HCT116 (cell line): ENCODE measurements at regions not wholly inside any gene's neighbourhood (a gene's known extent, or its start where the extent isn't known, plus 50 kb on each side); places are given as distances from the start of the nearest gene placed in this dataset.

Source experiments
- ATAC-seq: fragments of 200-7000 bp; cut with Tn5 transposase; 2 replicates; pipeline ENCODE4 v1.9.1; 2020; ENCODE audit warnings: mild to moderate bottlenecking, moderate library complexity
- BruUV-seq: library from RNA; stranded (reverse); fragments of 400-500 nt; replicated peaks from 2 replicates; lab custom pipeline; 2021; lab: Mats Ljungman, UMichigan
- CTCF ChIA-PET: fragments of 300-600 bp; sonication (Branson Sonifier 250); formaldehyde crosslinking; loops from one replicate; lab custom pipeline; 2021; ENCODE audit warnings: antibody characterized with exemption; lab: Charles Lee
- POLR2A ChIA-PET: fragments of 300-600, 350-600 bp; sonication (Branson Sonifier 250); formaldehyde crosslinking; loops from one replicate; lab custom pipeline; 2021; ENCODE audit warnings: antibody characterized with exemption; lab: Charles Lee
- RAD21 ChIA-PET, 2 experiments: fragments of 300-600 bp; sonication (Branson Sonifier 250); formaldehyde crosslinking; loops; one replicate each; lab custom pipeline; 2023; ENCODE audit warnings: low total read pairs in 2 of 2; ENCODE audit not compliant: uncharacterized antibody in 2 of 2, unreplicated experiment in 2 of 2, low non-redundant PET in 1 of 2; lab: Charles Lee
- DNase-seq: peaks from one replicate; pipeline ENCODE4 v3.0.0-alpha.2; 2010; ENCODE audit warnings: low read depth, low spot score
- H2AFZ ChIP-seq: fragments of 200-600 bp; shearing (Covaris generic), sonication (generic); 2 replicates; pipeline ENCODE4 v1.6.1; 2017; ENCODE audit warnings: low read depth, mixed run types, mixed read lengths, antibody characterized with exemption, low read length; ENCODE audit not compliant: poor library complexity, severe bottlenecking
- H3K27ac ChIP-seq: 2 replicates; pipeline ENCODE4 v1.5.1; 2012; ENCODE audit warnings: low read depth, low read length
- H3K27me3 ChIP-seq: fragments of 200-600 bp; sonication (generic); 2 replicates; pipeline ENCODE4 v1.6.1; 2016; ENCODE audit warnings: mixed run types, low read length, mixed read lengths; ENCODE audit not compliant: insufficient read depth
- H3K36me3 ChIP-seq, 2 experiments: fragments of 200-500 bp in 1 of 2; fragments of 200-600 bp in 1 of 2; sonication (Bioruptor generic) in 1 of 2; sonication (generic) in 1 of 2; 2 replicates each; pipeline versions ENCODE4 v1.5.1 to v1.6.1; 2014 to 2016; ENCODE audit warnings: low read length in 2 of 2, inconsistent platforms in 1 of 2, mixed read lengths in 1 of 2, mixed run types in 1 of 2; ENCODE audit not compliant: insufficient read depth in 2 of 2, control insufficient read depth in 1 of 2
- H3K4me1 ChIP-seq, 2 experiments: fragments of 200-600 bp in 1 of 2; sonication (generic) in 1 of 2; 2 replicates each; pipeline versions ENCODE4 v1.5.1 to v1.6.1; 2012 to 2017; ENCODE audit warnings: low read length in 2 of 2, inconsistent platforms in 1 of 2, mild to moderate bottlenecking in 1 of 2, mixed read lengths in 1 of 2, mixed run types in 1 of 2, moderate library complexity in 1 of 2; ENCODE audit not compliant: insufficient read depth in 2 of 2, control insufficient read depth in 1 of 2
- H3K4me2 ChIP-seq: fragments of 200-600 bp; sonication (generic); 2 replicates; pipeline ENCODE4 v1.6.1; 2017; ENCODE audit warnings: mixed run types, low read length, mixed read lengths
- H3K4me3 ChIP-seq, 2 experiments: fragments of 200-600 bp in 1 of 2; sonication (generic) in 1 of 2; replicated peaks in 1 of 2; 2 replicates each; pipeline ENCODE4 v1.5.1; 2011 to 2016; ENCODE audit warnings: low read length in 2 of 2, control low read depth in 1 of 2, low read depth in 1 of 2, mild to moderate bottlenecking in 1 of 2, mixed read lengths in 1 of 2, mixed run types in 1 of 2
- H3K79me2 ChIP-seq: fragments of 200-600 bp; sonication (generic); 2 replicates; pipeline ENCODE4 v1.6.1; 2017; ENCODE audit warnings: mild to moderate bottlenecking, mixed run types, low read length, moderate library complexity, mixed read lengths; ENCODE audit not compliant: insufficient read depth
- H3K9ac ChIP-seq: fragments of 200-600 bp; sonication (generic); 2 replicates; pipeline ENCODE4 v1.6.1; 2016; ENCODE audit warnings: low read length, mixed read lengths
- H3K9me2 ChIP-seq: fragments of 200-600 bp; sonication (generic), shearing (Covaris generic); 2 replicates; pipeline ENCODE4 v1.6.1; 2017; ENCODE audit warnings: mixed run types, mild to moderate bottlenecking, moderate library complexity; ENCODE audit not compliant: insufficient read depth
- H3K9me3 ChIP-seq, 2 experiments: fragments of 200-500 bp in 1 of 2; fragments of 200-600 bp in 1 of 2; sonication (Bioruptor generic) in 1 of 2; sonication (generic) in 1 of 2; 2 replicates each; pipeline ENCODE4 v1.6.1; 2014 to 2017; ENCODE audit warnings: low read length in 2 of 2, mixed read lengths in 2 of 2, inconsistent platforms in 1 of 2, low read depth in 1 of 2, mild to moderate bottlenecking in 1 of 2, mixed run types in 1 of 2, moderate library complexity in 1 of 2; ENCODE audit not compliant: control insufficient read depth in 1 of 2, insufficient read depth in 1 of 2
- H4K20me1 ChIP-seq: fragments of 200-600 bp; sonication (generic), shearing (Covaris generic); 2 replicates; pipeline ENCODE4 v1.6.1; 2017; ENCODE audit warnings: mixed run types, mild to moderate bottlenecking, moderate library complexity; ENCODE audit not compliant: insufficient read depth
- ATF3 ChIP-seq: IDR thresholded peaks from 2 replicates; pipeline ENCODE4 v1.6.1; 2012
- CBX3 ChIP-seq: IDR thresholded peaks from 2 replicates; pipeline ENCODE4 v1.6.1; 2012; ENCODE audit warnings: low read depth
- CEBPB ChIP-seq: IDR thresholded peaks from 2 replicates; pipeline ENCODE4 v1.6.1; 2012; ENCODE audit warnings: low read depth
- CTCF ChIP-seq, 3 experiments: fragments of 200-600 bp in 1 of 3; sonication (generic) in 1 of 3; IDR thresholded peaks in 2 of 3; conservative IDR thresholded peaks in 1 of 3; 2 replicates each; pipeline ENCODE4 v1.5.1; 2012 to 2017; ENCODE audit warnings: low read depth in 2 of 3, low read length in 2 of 3, antibody characterized with exemption in 1 of 3, borderline replicate concordance in 1 of 3, control low read depth in 1 of 3, mild to moderate bottlenecking in 1 of 3, mixed read lengths in 1 of 3, mixed run types in 1 of 3, moderate library complexity in 1 of 3; ENCODE audit not compliant: insufficient read depth in 1 of 3
- EZH2phosphoT487 ChIP-seq: fragments of 200-600 bp; IDR thresholded peaks from 2 replicates; pipeline ENCODE4 v1.6.1; 2018; ENCODE audit warnings: antibody characterized with exemption, borderline replicate concordance
- FOSL1 ChIP-seq: IDR thresholded peaks from 2 replicates; pipeline ENCODE4 v1.6.1; 2012; ENCODE audit warnings: low read depth
- JUND ChIP-seq: IDR thresholded peaks from 2 replicates; pipeline ENCODE4 v1.6.1; 2012
- POLR2A ChIP-seq: IDR thresholded peaks from 2 replicates; pipeline ENCODE4 v1.7.0; 2011; ENCODE audit warnings: borderline replicate concordance; ENCODE audit not compliant: insufficient read depth, insufficient read length; ENCODE audit errors: extremely low read depth
- POLR2AphosphoS5 ChIP-seq: IDR thresholded peaks from 2 replicates; pipeline ENCODE4 v1.6.1; 2011; ENCODE audit warnings: mild to moderate bottlenecking, low read depth, low read length, moderate library complexity
- RAD21 ChIP-seq: IDR thresholded peaks from 2 replicates; pipeline ENCODE4 v1.6.1; 2012; ENCODE audit warnings: low read depth, mild to moderate bottlenecking
- REST ChIP-seq: IDR thresholded peaks from 2 replicates; pipeline ENCODE4 v1.6.1; 2012; ENCODE audit warnings: low read depth
- SIN3A ChIP-seq: IDR thresholded peaks from 2 replicates; pipeline ENCODE4 v1.6.1; 2012; ENCODE audit warnings: low read depth
- SP1 ChIP-seq: IDR thresholded peaks from 2 replicates; pipeline ENCODE4 v1.6.1; 2012; ENCODE audit warnings: low read depth
- SRF ChIP-seq: IDR thresholded peaks from 2 replicates; pipeline ENCODE4 v1.6.1; 2012; ENCODE audit warnings: low read depth
- TCF7L2 ChIP-seq: IDR thresholded peaks from 2 replicates; pipeline ENCODE4 v1.7.0; 2011; ENCODE audit warnings: borderline replicate concordance, inconsistent platforms; ENCODE audit not compliant: insufficient read depth, insufficient read length; ENCODE audit errors: extremely low read depth
- ZBTB33 ChIP-seq: IDR thresholded peaks from 2 replicates; pipeline ENCODE4 v1.6.1; 2011; ENCODE audit warnings: mild to moderate bottlenecking, low read length, moderate library complexity; ENCODE audit not compliant: insufficient replicate concordance; ENCODE audit errors: extremely low read depth
- ZFX ChIP-seq: fragments of 450-650 bp; IDR thresholded peaks from 2 replicates; pipeline ENCODE4 v1.6.1; 2017
- ZNF274 ChIP-seq: fragments of 200-500 bp; sonication (Bioruptor generic); IDR thresholded peaks from 2 replicates; pipeline ENCODE4 v1.6.1; 2014; ENCODE audit warnings: mild to moderate bottlenecking, low read depth, low read length, inconsistent platforms
- intact Hi-C: fragments of 100-400 bp; cut with micrococcal nuclease; formaldehyde crosslinking; loops from 2 replicates; pipeline ENCODE4 v1.10.0; 2022
- TF ChIP-seq, protein P1 (sequence below): IDR thresholded peaks from 2 replicates; pipeline ENCODE4 v1.6.1; 2012

DNA sequence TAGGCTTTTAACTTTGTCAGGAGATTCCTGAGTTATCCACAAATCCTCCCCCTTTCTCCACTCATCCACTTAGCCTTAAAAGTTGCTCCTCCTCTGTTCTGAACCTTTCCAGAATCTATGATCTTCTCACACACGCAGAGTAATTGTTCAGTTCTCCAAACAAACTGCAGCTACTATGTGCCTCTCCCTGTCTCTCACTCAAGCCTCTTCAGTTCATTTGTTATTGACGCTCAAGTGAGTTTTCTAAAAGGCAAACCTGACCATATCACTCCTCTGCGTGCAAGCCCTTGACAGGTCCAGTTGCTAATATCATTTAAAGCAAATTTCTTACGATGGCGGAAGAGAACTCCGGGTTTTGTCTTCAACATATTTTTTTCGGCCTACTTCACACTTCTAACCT is 1169.7 kb upstream of the TENM4 start:
- no TSS peak for BruUV-seq
- intact Hi-C loops, result no loop called here
- H2AFZ ChIP-seq, result no peak overlapping the region
- DNase-seq (no peak), ATAC-seq (no peak)
- H3K9me3 ChIP-seq, result peaks cover 3 to 11% of the 10 kb centered on the region in 2 experiments; a peak in 2 of 4 replicates
- ChIA-PET RAD21 (no interaction called here), CTCF (no interaction called here), POLR2A (no interaction called here)
- H3K4me3 ChIP-seq, result no peak overlapping the region
- TF ChIP-seq, protein P1, sequence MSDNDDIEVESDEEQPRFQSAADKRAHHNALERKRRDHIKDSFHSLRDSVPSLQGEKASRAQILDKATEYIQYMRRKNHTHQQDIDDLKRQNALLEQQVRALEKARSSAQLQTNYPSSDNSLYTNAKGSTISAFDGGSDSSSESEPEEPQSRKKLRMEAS, result no peak
- TF ChIP-seq ZNF274, result no peak
- no peak for TF ChIP-seq SP1
- TF ChIP-seq SIN3A, result no peak
- no peak for TF ChIP-seq JUND
- no peak for TF ChIP-seq POLR2AphosphoS5
- no peak for TF ChIP-seq SRF
- TF ChIP-seq CTCF (IDR thresholded peaks at IDR 0.05 in 2 of 3, conservative IDR thresholded peaks at IDR 0.05 in 1 of 3; ENCODE audit: borderline replicate concordance in 1 of 3, insufficient read depth in 1 of 3, low read depth in 2 of 3, low read length in 2 of 3), result no peak
- no peak for TF ChIP-seq ZFX
- no peak for TF ChIP-seq EZH2phosphoT487
- TF ChIP-seq ATF3, result no peak
- no peak for TF ChIP-seq POLR2A
- TF ChIP-seq ZBTB33, result no peak
- TF ChIP-seq FOSL1, result no peak
- TF ChIP-seq REST, result no peak
- no peak for TF ChIP-seq RAD21
- no peak for TF ChIP-seq CBX3
- TF ChIP-seq CEBPB, result no peak
- TF ChIP-seq TCF7L2, result no peak
- no peaks in the 10 kb centered on the region for H3K36me3 ChIP-seq
- no peak overlapping the region for H3K9ac ChIP-seq
- H3K4me2 ChIP-seq, result no peak overlapping the region
- H3K27me3 ChIP-seq, result no peaks in the 10 kb centered on the region
- no peaks in the 10 kb centered on the region for H3K79me2 ChIP-seq
- H3K27ac ChIP-seq, result no peak overlapping the region
- no peaks in the 10 kb centered on the region for H3K4me1 ChIP-seq
- no peaks in the 10 kb centered on the region for H4K20me1 ChIP-seq
- H3K9me2 ChIP-seq, result no peaks in the 10 kb centered on the region
